SK-N-MC (cell line): ENCODE measurements at regions not wholly inside any gene's neighbourhood (a gene's known extent, or its start where the extent isn't known, plus 50 kb on each side); places are given as distances from the start of the nearest gene placed in this dataset.

Experiments used
- DNase-seq: peaks from one replicate; pipeline ENCODE4 v3.0.0-alpha.2; 2011; ENCODE audit warnings: low read depth, low spot score
- H3K27ac ChIP-seq: fragments of 200-600 bp; sonication (generic); 2 replicates; pipeline ENCODE4 v1.5.1; 2016; ENCODE audit warnings: mixed run types
- H3K36me3 ChIP-seq: fragments of 200-600 bp; sonication (generic); 2 replicates; pipeline ENCODE4 v1.6.1; 2017; ENCODE audit warnings: antibody characterized with exemption, low read length, mixed read lengths; ENCODE audit not compliant: insufficient read depth
- H3K4me3 ChIP-seq: fragments of 200-600 bp; sonication (generic); 2 replicates; pipeline ENCODE4 v1.5.1; 2016
- H3K9ac ChIP-seq: fragments of 200-600 bp; sonication (generic); 2 replicates; pipeline ENCODE4 v1.8.0; 2017; ENCODE audit warnings: mixed run types, mixed read lengths; ENCODE audit not compliant: insufficient read length
- H3K9me3 ChIP-seq: fragments of 200-600 bp; sonication (generic); 2 replicates; pipeline ENCODE4 v1.6.1; 2017; ENCODE audit warnings: low read depth, mild to moderate bottlenecking, antibody characterized with exemption, low read length, moderate library complexity, mixed read lengths
- EZH2 ChIP-seq: fragments of 200-600 bp; sonication (generic); IDR thresholded peaks from one replicate; pipeline ENCODE4 v1.6.1; 2017; ENCODE audit warnings: antibody characterized with exemption
- FOXP2 ChIP-seq: optimal IDR thresholded peaks from 2 replicates; pipeline ENCODE3; 2011; ENCODE audit warnings: mild to moderate bottlenecking, moderate library complexity; ENCODE audit not compliant: insufficient read depth; ENCODE audit errors: extremely low read length, control extremely low read depth
- POLR2AphosphoS5 ChIP-seq: IDR thresholded peaks from 2 replicates; pipeline ENCODE4 v1.6.1; 2012; ENCODE audit warnings: mild to moderate bottlenecking, low read depth, low read length, borderline replicate concordance

GRCh38 chrX:42460706-42461105, 317.3 kb downstream of the PPP1R2C start:
- Histone ChIP-seq H3K36me3 (no peaks in the 10 kb centered on the region), H3K27ac (no peak overlapping the region), H3K4me3 (no peak overlapping the region), H3K9me3 (no peaks in the 10 kb centered on the region), H3K9ac (no peak overlapping the region)
- TF ChIP-seq EZH2 (no peak), POLR2AphosphoS5 (no peak), FOXP2 (no peak)
- DNase-seq: no peak

- no peak for TF ChIP-seq EZH2
- no peak for TF ChIP-seq FOXP2
- TF ChIP-seq POLR2AphosphoS5: no peak
- no peak overlapping the region for H3K4me3 ChIP-seq
- H3K9me3 ChIP-seq: no peaks in the 10 kb centered on the region
- no peak for DNase-seq
- H3K36me3 ChIP-seq: no peaks in the 10 kb centered on the region
- H3K27ac ChIP-seq: no peak overlapping the region
- no peak overlapping the region for H3K9ac ChIP-seq
These were observed 318.2 kb downstream of the PPP1R2C start for GRCh38 chrX:42459735-42460134.

- Histone ChIP-seq H3K9me3 (no peaks in the 10 kb centered on the region), H3K36me3 (no peaks in the 10 kb centered on the region)
These were observed 321.7 kb downstream of the PPP1R2C start for GRCh38 chrX:42456176-42456700.

GRCh38 chrX:42450228-42450627, 327.7 kb downstream of the PPP1R2C start:
- TF ChIP-seq POLR2AphosphoS5: no peak
- TF ChIP-seq EZH2: no peak
- TF ChIP-seq FOXP2: no peak
- no peaks in the 10 kb centered on the region for H3K36me3 ChIP-seq
- H3K27ac ChIP-seq: no peak overlapping the region
- no peak overlapping the region for H3K9ac ChIP-seq
- DNase-seq: no peak
- H3K9me3 ChIP-seq: no peaks in the 10 kb centered on the region
- no peak overlapping the region for H3K4me3 ChIP-seq

More at GRCh38 chrX:42456176-42456700, 321.7 kb downstream of the PPP1R2C start:
- H3K27ac ChIP-seq: no peak overlapping the region
- TF ChIP-seq POLR2AphosphoS5 (no peak), FOXP2 (no peak), EZH2 (no peak)
- no peak overlapping the region for H3K9ac ChIP-seq
- H3K4me3 ChIP-seq: no peak overlapping the region
- no peak for DNase-seq

- DNase-seq: no peak
- Histone ChIP-seq H3K4me3 (no peak overlapping the region), H3K9me3 (no peaks in the 10 kb centered on the region), H3K9ac (no peak overlapping the region), H3K27ac (no peak overlapping the region), H3K36me3 (no peaks in the 10 kb centered on the region)
- TF ChIP-seq FOXP2: no peak
- TF ChIP-seq POLR2AphosphoS5: no peak
- no peak for TF ChIP-seq EZH2
These were observed 334.7 kb downstream of the PPP1R2C start for GRCh38 chrX:42443267-42443666.

GRCh38 chrX:42442745-42443144, 335.2 kb downstream of the PPP1R2C start:
- DNase-seq: no peak
- H3K27ac ChIP-seq: no peak overlapping the region
- H3K9me3 ChIP-seq: no peaks in the 10 kb centered on the region
- H3K36me3 ChIP-seq: no peaks in the 10 kb centered on the region
- H3K9ac ChIP-seq: no peak overlapping the region
- no peak for TF ChIP-seq FOXP2
- no peak for TF ChIP-seq EZH2
- no peak for TF ChIP-seq POLR2AphosphoS5
- no peak overlapping the region for H3K4me3 ChIP-seq

- Histone ChIP-seq H3K9ac (no peak overlapping the region), H3K36me3 (no peaks in the 10 kb centered on the region), H3K27ac (no peak overlapping the region), H3K4me3 (no peak overlapping the region), H3K9me3 (no peaks in the 10 kb centered on the region)
- no peak for DNase-seq
- no peak for TF ChIP-seq POLR2AphosphoS5
- no peak for TF ChIP-seq EZH2
- no peak for TF ChIP-seq FOXP2
These were observed 340.8 kb downstream of the PPP1R2C start for GRCh38 chrX:42437211-42437610.

- Histone ChIP-seq H3K27ac (no peak overlapping the region), H3K9me3 (no peaks in the 10 kb centered on the region), H3K4me3 (no peak overlapping the region), H3K9ac (no peak overlapping the region), H3K36me3 (no peaks in the 10 kb centered on the region)
- TF ChIP-seq POLR2AphosphoS5: no peak
- no peak for TF ChIP-seq FOXP2
- TF ChIP-seq EZH2: no peak
- no peak for DNase-seq
These were observed 343.4 kb downstream of the PPP1R2C start for GRCh38 chrX:42434458-42435166.
